ENCODE measurements at regions not wholly inside any gene's neighbourhood (a gene's known extent, or its start where the extent isn't known, plus 50 kb on each side); places are given as distances from the start of the nearest gene placed in this dataset.

GRCh38 chr15:81480645-81481053 is 106.6 kb upstream of the TMC3 start:
- TF ChIP-seq POLR2A (IDR thresholded peaks at IDR 0.05; ENCODE audit: extremely low read depth, insufficient read length) (no peak), CTCF (IDR thresholded peaks at IDR 0.05; ENCODE audit: low read depth, low read length) (peak; percentile 62)

Data from NB4 (cell line).